ENCODE measurements at regions not wholly inside any gene's neighbourhood (a gene's known extent, or its start where the extent isn't known, plus 50 kb on each side); places are given as distances from the start of the nearest gene placed in this dataset.

DNA sequence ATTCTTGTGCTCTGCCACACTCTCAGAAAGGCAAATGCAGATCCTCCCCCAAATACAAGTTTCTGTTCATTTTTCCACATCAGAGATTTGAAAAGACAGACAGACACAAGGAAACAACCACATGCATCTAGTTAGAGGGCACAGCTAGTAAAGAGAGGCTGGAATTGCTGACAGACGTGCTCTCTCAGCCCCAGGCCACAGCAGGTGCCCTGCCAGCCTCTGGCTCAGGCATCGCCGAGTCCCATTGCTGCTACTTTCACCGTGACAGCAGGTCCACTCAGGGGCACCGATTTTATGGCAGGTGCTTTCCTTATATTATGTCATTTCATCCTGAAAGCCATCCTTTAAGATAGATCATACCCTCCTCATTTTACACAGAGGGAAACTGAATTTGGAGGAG lies 507.5 kb downstream of the EIPR1 start:
- Histone ChIP-seq H3K4me1 (replicated peaks in 1 of 2; ENCODE audit: control insufficient read depth in 2 of 2, insufficient read depth in 2 of 2, low read length in 2 of 2) (no peaks in the 10 kb centered on the region), H2AFZ (ENCODE audit: low read depth, low read length) (no peak overlapping the region), H3K4me3 (no peak overlapping the region), H3K36me3 (ENCODE audit: control insufficient read depth, insufficient read depth, low read length) (no peaks in the 10 kb centered on the region), H3K9ac (ENCODE audit: insufficient read depth in 1 of 2, low read depth in 2 of 2, low read length in 2 of 2) (no peak overlapping the region), H3K9me3 (replicated peaks; ENCODE audit: control insufficient read depth, insufficient read depth, low read depth, low read length) (no peaks in the 10 kb centered on the region), H4K20me1 (replicated peaks; ENCODE audit: control insufficient read depth, insufficient read depth, low read length) (no peaks in the 10 kb centered on the region), H3K9me1 (ENCODE audit: control insufficient read depth, insufficient read depth, low read length) (no peaks in the 10 kb centered on the region), H3K27ac (ENCODE audit: extremely low read depth, low read depth, low read length) (no peak overlapping the region), H3K4me2 (ENCODE audit: insufficient read depth, low read length) (no peak overlapping the region), H3K27me3 (ENCODE audit: control insufficient read depth in 2 of 2, insufficient read depth in 2 of 2, low read length in 2 of 2) (peaks cover 20 to 68% of the 10 kb centered on the region in 2 experiments), H3K79me2 (ENCODE audit: control insufficient read depth, insufficient read depth, low read length) (no peaks in the 10 kb centered on the region)
- ChIA-PET CTCF (ENCODE audit: low intra/inter-chr PET ratio) (no interaction called here), POLR2A (no interaction called here)
- in situ Hi-C loops (cut with MboI), result no loop called here
- 0% methylated on average over 5 of the region's 5 CpGs for WGBS (ENCODE audit: insufficient coverage, low coverage, missing lambda C conversion rate)
- no peak for FAIRE-seq
- no peak for DNase-seq (ENCODE audit: extremely low read depth in 1 of 4, low spot score in 3 of 4)
- TF ChIP-seq FOXJ2 (tag; IDR thresholded peaks at IDR 0.05) (no peak), NR2C2 (CRISPR knock-in tag; IDR thresholded peaks at IDR 0.05) (no peak), NR2C2 (tag; IDR thresholded peaks at IDR 0.05) (no peak), RUNX1 (IDR thresholded peaks at IDR 0.05; ENCODE audit: low read depth) (no peak)
- TF ChIP-seq, protein P1, sequence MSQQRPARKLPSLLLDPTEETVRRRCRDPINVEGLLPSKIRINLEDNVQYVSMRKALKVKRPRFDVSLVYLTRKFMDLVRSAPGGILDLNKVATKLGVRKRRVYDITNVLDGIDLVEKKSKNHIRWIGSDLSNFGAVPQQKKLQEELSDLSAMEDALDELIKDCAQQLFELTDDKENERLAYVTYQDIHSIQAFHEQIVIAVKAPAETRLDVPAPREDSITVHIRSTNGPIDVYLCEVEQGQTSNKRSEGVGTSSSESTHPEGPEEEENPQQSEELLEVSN (IDR thresholded peaks at IDR 0.05; ENCODE audit: borderline replicate concordance in 1 of 2, extremely low read depth in 1 of 2, insufficient read depth in 1 of 2, insufficient read length in 1 of 2, low read depth in 1 of 2, low read length in 1 of 2, poor library complexity in 1 of 2, severe bottlenecking in 1 of 2), result no peak
- BruUV-seq (replicated peaks), result no TSS peak
- intact Hi-C loops (cut with micrococcal nuclease), result no loop called here
- no peak for ATAC-seq

DNA sequence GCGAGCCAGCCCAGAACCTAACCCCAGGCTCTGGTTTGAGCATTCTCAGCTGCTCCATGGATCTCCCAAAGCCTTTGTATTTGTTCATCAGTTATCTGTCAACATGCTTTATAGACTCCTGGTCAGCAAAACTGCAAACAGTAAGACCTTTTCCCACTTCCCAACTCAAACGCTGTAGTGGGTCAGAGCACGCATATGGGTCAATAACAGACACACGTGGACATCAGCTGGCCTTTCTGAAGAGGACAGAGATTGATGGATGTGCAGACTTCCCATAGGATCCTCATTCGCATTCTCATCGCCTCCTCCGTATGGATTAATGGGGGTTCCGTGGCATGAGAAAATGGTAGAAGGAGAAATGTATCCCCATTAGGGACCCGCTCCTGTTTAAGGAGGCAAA lies 508.1 kb downstream of the EIPR1 start:
- TF ChIP-seq ZNF431 (CRISPR knock-in tag; IDR thresholded peaks at IDR 0.05), result no peak
- TF ChIP-seq ZBTB1 (CRISPR knock-in tag; IDR thresholded peaks at IDR 0.05; ENCODE audit: borderline replicate concordance, low read depth), result no peak
- no peak for TF ChIP-seq MAFG (tag; conservative IDR thresholded peaks at IDR 0.05)
- TF ChIP-seq SIN3A (IDR thresholded peaks at IDR 0.05; ENCODE audit: borderline replicate concordance in 2 of 2, control insufficient read depth in 1 of 2, low read depth in 2 of 2, low read length in 2 of 2), result no peak
- no peak for TF ChIP-seq RHOXF2B (CRISPR knock-in tag; conservative IDR thresholded peaks at IDR 0.05)
- no peak for TF ChIP-seq GATA2 (CRISPR knock-in tag; IDR thresholded peaks at IDR 0.05)
- H3K4me2 ChIP-seq (ENCODE audit: insufficient read depth, low read length), result no peak overlapping the region
- no peaks in the 10 kb centered on the region for H3K4me1 ChIP-seq (replicated peaks in 1 of 2; ENCODE audit: control insufficient read depth in 2 of 2, insufficient read depth in 2 of 2, low read length in 2 of 2)
- H4K20me1 ChIP-seq (replicated peaks; ENCODE audit: control insufficient read depth, insufficient read depth, low read length), result no peaks in the 10 kb centered on the region
- 0% methylated on average over 9 of the region's 9 CpGs for WGBS (ENCODE audit: insufficient coverage, low coverage, missing lambda C conversion rate)
- no peak overlapping the region for H3K4me3 ChIP-seq
- POLR2A ChIA-PET, result no interaction called here
- in situ Hi-C loops (cut with MboI) (no loop called here), intact Hi-C loops (cut with micrococcal nuclease) (no loop called here)
- FAIRE-seq (no peak), ATAC-seq (no peak), DNase-seq (ENCODE audit: extremely low read depth in 1 of 4, low spot score in 3 of 4) (no peak)
- no peak overlapping the region for H2AFZ ChIP-seq (ENCODE audit: low read depth, low read length)
- no peaks in the 10 kb centered on the region for H3K9me3 ChIP-seq (replicated peaks; ENCODE audit: control insufficient read depth, insufficient read depth, low read depth, low read length)
- peaks cover 20 to 65% of the 10 kb centered on the region in 2 experiments for H3K27me3 ChIP-seq (ENCODE audit: control insufficient read depth in 2 of 2, insufficient read depth in 2 of 2, low read length in 2 of 2)
- no peaks in the 10 kb centered on the region for H3K36me3 ChIP-seq (ENCODE audit: control insufficient read depth, insufficient read depth, low read length)
- no TSS peak for BruUV-seq (replicated peaks)
- no peaks in the 10 kb centered on the region for H3K9me1 ChIP-seq (ENCODE audit: control insufficient read depth, insufficient read depth, low read length)
- no peak overlapping the region for H3K27ac ChIP-seq (ENCODE audit: extremely low read depth, low read depth, low read length)
- CTCF ChIA-PET (ENCODE audit: low intra/inter-chr PET ratio), result no interaction called here
- no peak overlapping the region for H3K9ac ChIP-seq (ENCODE audit: insufficient read depth in 1 of 2, low read depth in 2 of 2, low read length in 2 of 2)
- H3K79me2 ChIP-seq (ENCODE audit: control insufficient read depth, insufficient read depth, low read length), result no peaks in the 10 kb centered on the region

Data from K562 (cell line).